HL-60/S4 treated with phorbol 12-myristate 13-acetate at 8.2 ng/mL for 4 days and 3 days (cell line): ENCODE measurements at regions not wholly inside any gene's neighbourhood (a gene's known extent, or its start where the extent isn't known, plus 50 kb on each side); places are given as distances from the start of the nearest gene placed in this dataset.
"Not testable (repeated sequence)": the region's sequence is repeated elsewhere in the genome, so short reads cannot be mapped to it uniquely, and the experiment has no call there.

Experiments used
- in situ Hi-C: fragments of 300-500 bp; cut with MboI; formaldehyde crosslinking; loops from 2 replicates; pipeline ENCODE4 v1.15.0; 2022; ENCODE audit warnings: low sequenced_read_pairs

GRCh38 chr11:87573708-87574107, 536.0 kb downstream of the TMEM135 start:
- in situ Hi-C loops, result no loop called here

- in situ Hi-C loops, result no loop called here
These were observed 535.1 kb downstream of the TMEM135 start for GRCh38 chr11:87572881-87573280.

GRCh38 chr11:87560352-87560751, 522.6 kb downstream of the TMEM135 start:
- in situ Hi-C loops, result no loop called here

- in situ Hi-C loops, result not testable (repeated sequence)
These were observed 522.1 kb downstream of the TMEM135 start for GRCh38 chr11:87559852-87560251.

- in situ Hi-C loops, result no loop called here
These were observed 517.4 kb downstream of the TMEM135 start for GRCh38 chr11:87555101-87555500.

- in situ Hi-C loops, result no loop called here
These were observed 511.1 kb downstream of the TMEM135 start for GRCh38 chr11:87548797-87549196.

GRCh38 chr11:87545858-87546257, 508.1 kb downstream of the TMEM135 start:
- in situ Hi-C loops, result no loop called here

GRCh38 chr11:87539596-87539995, 501.9 kb downstream of the TMEM135 start:
- in situ Hi-C loops, result no loop called here

GRCh38 chr11:87536565-87536964, 498.8 kb downstream of the TMEM135 start:
- in situ Hi-C loops, result no loop called here

- in situ Hi-C loops, result no loop called here
These were observed 498.3 kb downstream of the TMEM135 start for GRCh38 chr11:87536016-87536415.

- in situ Hi-C loops, result no loop called here
These were observed 497.8 kb downstream of the TMEM135 start for GRCh38 chr11:87535513-87535912.

GRCh38 chr11:87531835-87532234, 494.1 kb downstream of the TMEM135 start:
- in situ Hi-C loops, result not testable (repeated sequence)

GRCh38 chr11:87529486-87529885, 491.8 kb downstream of the TMEM135 start:
- in situ Hi-C loops, result no loop called here

- in situ Hi-C loops, result no loop called here
These were observed 491.0 kb downstream of the TMEM135 start for GRCh38 chr11:87528752-87529151.

- in situ Hi-C loops, result no loop called here
These were observed 485.5 kb downstream of the TMEM135 start for GRCh38 chr11:87523276-87523675.

- in situ Hi-C loops, result no loop called here
These were observed 480.5 kb downstream of the TMEM135 start for GRCh38 chr11:87518266-87518665.

- in situ Hi-C loops, result no loop called here
These were observed 479.6 kb downstream of the TMEM135 start for GRCh38 chr11:87517351-87517750.

- in situ Hi-C loops, result not testable (repeated sequence)
These were observed 470.0 kb downstream of the TMEM135 start for GRCh38 chr11:87507722-87508121.

GRCh38 chr11:87506946-87507345, 469.2 kb downstream of the TMEM135 start:
- in situ Hi-C loops, result not testable (repeated sequence)

GRCh38 chr11:87501388-87501787, 463.7 kb downstream of the TMEM135 start:
- in situ Hi-C loops, result no loop called here

GRCh38 chr11:87494936-87495335, 457.2 kb downstream of the TMEM135 start:
- in situ Hi-C loops, result not testable (repeated sequence)

- in situ Hi-C loops, result not testable (repeated sequence)
These were observed 456.3 kb downstream of the TMEM135 start for GRCh38 chr11:87494026-87494425.

GRCh38 chr11:87493516-87493915, 455.8 kb downstream of the TMEM135 start:
- in situ Hi-C loops, result no loop called here

GRCh38 chr11:87491381-87491780, 453.6 kb downstream of the TMEM135 start:
- in situ Hi-C loops, result no loop called here
